MM.1S (cell line): ENCODE measurements at regions not wholly inside any gene's neighbourhood (a gene's known extent, or its start where the extent isn't known, plus 50 kb on each side); places are given as distances from the start of the nearest gene placed in this dataset.

Source experiments
- DNase-seq: peaks from one replicate; pipeline ENCODE4 v3.0.0-alpha.2; 2015
- H2AFZ ChIP-seq: fragments of 300-600 bp; sonication (generic); 2 replicates; pipeline ENCODE4 v1.6.0; 2016; ENCODE audit warnings: antibody characterized with exemption, low read length
- H3F3A ChIP-seq: fragments of 300-600 bp; sonication (generic); 2 replicates; pipeline ENCODE4 v1.6.1; 2016; ENCODE audit warnings: mild to moderate bottlenecking, antibody characterized with exemption, low read length, moderate library complexity, mixed read lengths; ENCODE audit not compliant: insufficient read depth
- H3K27ac ChIP-seq: fragments of 300-600 bp; sonication (generic); 2 replicates; pipeline ENCODE4 v1.5.1; 2016; ENCODE audit warnings: mild to moderate bottlenecking, low read length
- H3K27me3 ChIP-seq: fragments of 300-600 bp; sonication (generic); replicated peaks from 2 replicates; pipeline ENCODE4 v1.6.0; 2016; ENCODE audit warnings: low read length; ENCODE audit not compliant: insufficient read depth
- H3K36me3 ChIP-seq: fragments of 300-600 bp; sonication (generic); replicated peaks from 2 replicates; pipeline ENCODE4 v1.6.1; 2016; ENCODE audit warnings: mild to moderate bottlenecking, low read length, mixed read lengths; ENCODE audit not compliant: insufficient read depth
- H3K4me1 ChIP-seq: fragments of 300-600 bp; sonication (generic); 2 replicates; pipeline ENCODE4 v1.6.1; 2016; ENCODE audit warnings: low read length, mixed read lengths
- H3K4me2 ChIP-seq: fragments of 300-600 bp; sonication (generic); 2 replicates; pipeline ENCODE4 v1.6.0; 2016; ENCODE audit warnings: low read depth, low read length
- H3K4me3 ChIP-seq: fragments of 300-600 bp; sonication (generic); 2 replicates; pipeline ENCODE4 v1.5.1; 2016; ENCODE audit warnings: low read length, mixed read lengths
- H3K79me2 ChIP-seq: fragments of 300-600 bp; sonication (generic); 2 replicates; pipeline ENCODE4 v1.6.1; 2016; ENCODE audit warnings: mixed run types, low read length, mixed read lengths
- H3K9ac ChIP-seq: fragments of 300-600 bp; sonication (generic); 2 replicates; pipeline ENCODE4 v1.6.1; 2016; ENCODE audit warnings: low read length, mixed read lengths
- H3K9me2 ChIP-seq: fragments of 300-600 bp; sonication (generic); replicated peaks from 2 replicates; pipeline ENCODE4 v1.6.1; 2016; ENCODE audit warnings: mild to moderate bottlenecking, low read length, mixed read lengths; ENCODE audit not compliant: insufficient read depth
- H3K9me3 ChIP-seq: fragments of 300-600 bp; sonication (generic); replicated peaks from 2 replicates; pipeline ENCODE4 v1.6.1; 2016; ENCODE audit warnings: mild to moderate bottlenecking, low read length, mixed read lengths; ENCODE audit not compliant: insufficient read depth
- H4K20me1 ChIP-seq: fragments of 300-600 bp; sonication (generic); 2 replicates; pipeline ENCODE4 v1.6.1; 2016; ENCODE audit warnings: mild to moderate bottlenecking, low read length, moderate library complexity, mixed read lengths; ENCODE audit not compliant: insufficient read depth
- CTCF ChIP-seq: fragments of 300-600 bp; sonication (generic); IDR thresholded peaks from 2 replicates; pipeline ENCODE4 v1.5.1; 2016; ENCODE audit warnings: antibody characterized with exemption, low read length, mixed read lengths
- EZH2 ChIP-seq: fragments of 300-600 bp; sonication (generic); optimal IDR thresholded peaks from 2 replicates; pipeline ENCODE3; 2017; ENCODE audit warnings: low read depth, mild to moderate bottlenecking, antibody characterized with exemption, low read length, mixed read lengths
- EZH2phosphoT487 ChIP-seq: fragments of 300-600 bp; sonication (generic); IDR thresholded peaks from 2 replicates; pipeline ENCODE4 v1.6.1; 2018; ENCODE audit warnings: antibody characterized with exemption, low read length

- Histone ChIP-seq H3K27ac (no peak overlapping the region), H3K27me3 (peaks cover 29% of the 10 kb centered on the region), H3K9me2 (no peaks in the 10 kb centered on the region), H3K9me3 (no peaks in the 10 kb centered on the region), H3K9ac (no peak overlapping the region), H4K20me1 (no peaks in the 10 kb centered on the region), H3K4me2 (no peak overlapping the region), H3K4me1 (no peaks in the 10 kb centered on the region), H3K36me3 (no peaks in the 10 kb centered on the region), H3F3A (no peaks in the 10 kb centered on the region), H3K79me2 (no peaks in the 10 kb centered on the region), H3K4me3 (no peak overlapping the region), H2AFZ (no peak overlapping the region)
- no peak for DNase-seq
- TF ChIP-seq CTCF: no peak
- no peak for TF ChIP-seq EZH2phosphoT487
- TF ChIP-seq EZH2: no peak
Observed at GRCh38 chr10:71031026-71031425, 142.7 kb upstream of the PCBD1 start.

- H3K9me2 ChIP-seq: no peaks in the 10 kb centered on the region
- H3K79me2 ChIP-seq: no peaks in the 10 kb centered on the region
- DNase-seq: no peak
- no peak overlapping the region for H3K4me2 ChIP-seq
- H3K4me1 ChIP-seq: no peaks in the 10 kb centered on the region
- peaks cover 29% of the 10 kb centered on the region for H3K27me3 ChIP-seq
- no peak overlapping the region for H3K9ac ChIP-seq
- H4K20me1 ChIP-seq: no peaks in the 10 kb centered on the region
- H3K4me3 ChIP-seq: no peak overlapping the region
- H3K27ac ChIP-seq: no peak overlapping the region
- no peak overlapping the region for H2AFZ ChIP-seq
- no peaks in the 10 kb centered on the region for H3K36me3 ChIP-seq
- no peaks in the 10 kb centered on the region for H3F3A ChIP-seq
- no peak for TF ChIP-seq CTCF
- no peak for TF ChIP-seq EZH2
- TF ChIP-seq EZH2phosphoT487: no peak
- no peaks in the 10 kb centered on the region for H3K9me3 ChIP-seq
Observed at GRCh38 chr10:71031603-71032002, 143.2 kb upstream of the PCBD1 start.

GRCh38 chr10:71032887-71033286, 144.5 kb upstream of the PCBD1 start:
- no peaks in the 10 kb centered on the region for H3K9me3 ChIP-seq
- no peak for DNase-seq
- H3K4me2 ChIP-seq: no peak overlapping the region
- H3K9ac ChIP-seq: no peak overlapping the region
- H3K36me3 ChIP-seq: no peaks in the 10 kb centered on the region
- H4K20me1 ChIP-seq: no peaks in the 10 kb centered on the region
- TF ChIP-seq EZH2: no peak
- no peak for TF ChIP-seq EZH2phosphoT487
- TF ChIP-seq CTCF: no peak
- H2AFZ ChIP-seq: no peak overlapping the region
- peaks cover 23% of the 10 kb centered on the region for H3K27me3 ChIP-seq
- H3K79me2 ChIP-seq: no peaks in the 10 kb centered on the region
- no peak overlapping the region for H3K27ac ChIP-seq
- no peaks in the 10 kb centered on the region for H3F3A ChIP-seq
- H3K9me2 ChIP-seq: no peaks in the 10 kb centered on the region
- H3K4me3 ChIP-seq: no peak overlapping the region
- no peaks in the 10 kb centered on the region for H3K4me1 ChIP-seq
